ENCODE measurements at regions not wholly inside any gene's neighbourhood (a gene's known extent, or its start where the extent isn't known, plus 50 kb on each side); places are given as distances from the start of the nearest gene placed in this dataset.

DNA sequence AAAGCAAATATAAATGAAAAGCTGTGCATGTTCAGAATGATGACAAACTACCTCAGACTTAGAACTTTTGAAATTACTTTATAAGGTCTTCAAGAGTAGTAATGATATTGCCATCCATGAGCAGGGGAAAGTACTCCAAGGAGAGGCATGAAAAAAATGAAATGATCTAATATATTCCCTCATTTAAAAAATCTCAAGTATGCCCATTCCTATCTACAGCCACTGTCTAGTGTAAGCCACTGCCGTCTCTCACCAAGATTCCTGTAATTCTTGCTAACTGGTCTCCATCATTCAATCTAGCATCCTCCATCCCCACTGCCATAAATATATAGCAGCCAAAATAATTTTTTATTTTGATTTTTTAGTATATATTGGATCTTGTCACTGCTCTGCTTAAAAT is 258.8 kb downstream of the PLOD2 start:
- H2BK12ac ChIP-seq (ENCODE audit: insufficient read length, low read depth, low read length) = no peak overlapping the region
- WGBS (ENCODE audit: extremely low coverage, insufficient read length, low lambda C conversion rate) = no CpG with 5 or more reads among the region's 1 CpG
- no peaks in the 10 kb centered on the region for H3K27me3 ChIP-seq (ENCODE audit: insufficient read depth, low read length)
- no peak overlapping the region for H3K14ac ChIP-seq (ENCODE audit: insufficient read depth, low read length)
- H4K8ac ChIP-seq (replicated peaks; ENCODE audit: insufficient read length, low read depth, low read length) = no peak overlapping the region
- H3K56ac ChIP-seq (ENCODE audit: insufficient read length, low read depth, low read length) = no peak overlapping the region
- no peak overlapping the region for H2BK20ac ChIP-seq (ENCODE audit: low read depth, low read length, poor library complexity, severe bottlenecking)
- no peak overlapping the region for H2BK120ac ChIP-seq (ENCODE audit: low read depth, low read length, poor library complexity, severe bottlenecking)
- no peak overlapping the region for H3K4me2 ChIP-seq (ENCODE audit: insufficient read depth, insufficient read length, low read length)
- Mint-ChIP-seq H3K36me3 (ENCODE audit: insufficient read depth in 1 of 3, low read depth in 3 of 3) (no peaks in the 10 kb centered on the region), H3K27ac (no peak overlapping the region), H3K27me3 (ENCODE audit: low read depth) (no peaks in the 10 kb centered on the region), H3K4me3 (no peak overlapping the region), H3K4me1 (peaks cover 20 to 22% of the 10 kb centered on the region in 2 experiments), H3K9me3 (no peaks in the 10 kb centered on the region; a peak in 1 of 5 replicates)
- no peak overlapping the region for H2BK5ac ChIP-seq (ENCODE audit: insufficient read length, low read length)
- no peaks in the 10 kb centered on the region for H3K9me3 ChIP-seq (ENCODE audit: control insufficient read depth, low read depth, low read length)
- H3K9ac ChIP-seq (ENCODE audit: extremely low read depth, insufficient read length, low read length) = no peak overlapping the region
- H3K4me1 ChIP-seq (ENCODE audit: insufficient read depth, low read length) = peaks cover 3% of the 10 kb centered on the region; the same call in 1 of the 2 replicates
- TF ChIP-seq CTCF (conservative IDR thresholded peaks at IDR 0.05) = no peak
- H2AFZ ChIP-seq (ENCODE audit: low read length) = no peak overlapping the region
- H2BK15ac ChIP-seq (ENCODE audit: low read depth, low read length) = no peak overlapping the region
- H3T11ph ChIP-seq (ENCODE audit: low read length) = no peak overlapping the region
- H3K79me2 ChIP-seq (ENCODE audit: insufficient read depth, low read length) = no peaks in the 10 kb centered on the region
- no peak overlapping the region for H3K18ac ChIP-seq (ENCODE audit: insufficient read length, low read depth, low read length)
- H3K79me1 ChIP-seq (ENCODE audit: insufficient read depth, low read depth, low read length, poor library complexity, severe bottlenecking) = no peaks in the 10 kb centered on the region
- H3K4ac ChIP-seq (ENCODE audit: low read depth, low read length) = no peak overlapping the region
- no peak overlapping the region for H4K91ac ChIP-seq (ENCODE audit: insufficient read length, low read depth, low read length)
- no peak overlapping the region for H4K5ac ChIP-seq (ENCODE audit: insufficient read length, low read depth, low read length)
- DNase-seq = no peak
- H3K27ac ChIP-seq (ENCODE audit: insufficient read length, low read depth, low read length) = no peak overlapping the region
- no peaks in the 10 kb centered on the region for H4K20me1 ChIP-seq (ENCODE audit: control insufficient read depth, insufficient read depth, insufficient read length)
- no peak overlapping the region for H2AK5ac ChIP-seq (ENCODE audit: insufficient read length, low read length)
- H3K23me2 ChIP-seq (ENCODE audit: insufficient read length, low read depth, low read length, poor library complexity, severe bottlenecking) = no peaks in the 10 kb centered on the region
- H3K23ac ChIP-seq (ENCODE audit: insufficient read length, low read depth, low read length) = no peak overlapping the region

Data from H9 (cell line).